Posterior cingulate gyrus (tissue), 11 donors: ENCODE measurements at regions not wholly inside any gene's neighbourhood (a gene's known extent, or its start where the extent isn't known, plus 50 kb on each side); places are given as distances from the start of the nearest gene placed in this dataset.
A peak's percentile ranks its signal among the peaks of the same experiment; 100 is the strongest.
"Not testable (repeated sequence)": the region's sequence is repeated elsewhere in the genome, so short reads cannot be mapped to it uniquely, and the experiment has no call there.

Source experiments
- DNase-seq, 10 donors: peaks; one replicate each; pipeline versions ENCODE4 v3.0.0 to v3.0.0-alpha.2; 2020 to 2021; ENCODE audit warnings: mixed read lengths in 3 of 10
- intact Hi-C: fragments of 100-400 bp; cut with DNase I; formaldehyde crosslinking; loops from one replicate; pipeline ENCODE4 v1.15.1; 2023

DNA sequence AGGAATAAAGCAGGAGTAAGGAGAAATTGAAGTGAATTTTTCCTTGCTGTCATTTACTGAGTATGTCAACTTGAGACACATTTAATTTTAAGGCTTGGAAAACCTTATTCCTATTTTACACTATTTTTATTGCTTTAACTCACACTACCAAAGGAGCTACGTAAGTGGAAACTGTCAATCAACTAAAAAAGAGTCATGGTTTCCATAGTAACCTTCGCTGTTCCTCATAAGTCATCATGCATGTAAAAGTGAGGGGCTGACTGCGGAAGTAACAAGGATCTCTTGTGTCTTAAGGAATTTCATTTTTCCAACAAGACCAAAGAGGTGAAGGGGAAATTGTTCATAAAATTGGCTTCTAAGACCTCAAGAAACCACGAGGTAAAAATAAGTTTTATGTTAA lies 516.2 kb upstream of the CA10 start:
- no peak for DNase-seq

GRCh38 chr17:52673791-52674190 lies 515.3 kb upstream of the CA10 start:
- intact Hi-C loops = no loop called here
- no peak for DNase-seq

More for the DNA sequence above, 516.2 kb upstream of the CA10 start:
- intact Hi-C loops = no loop called here

DNA sequence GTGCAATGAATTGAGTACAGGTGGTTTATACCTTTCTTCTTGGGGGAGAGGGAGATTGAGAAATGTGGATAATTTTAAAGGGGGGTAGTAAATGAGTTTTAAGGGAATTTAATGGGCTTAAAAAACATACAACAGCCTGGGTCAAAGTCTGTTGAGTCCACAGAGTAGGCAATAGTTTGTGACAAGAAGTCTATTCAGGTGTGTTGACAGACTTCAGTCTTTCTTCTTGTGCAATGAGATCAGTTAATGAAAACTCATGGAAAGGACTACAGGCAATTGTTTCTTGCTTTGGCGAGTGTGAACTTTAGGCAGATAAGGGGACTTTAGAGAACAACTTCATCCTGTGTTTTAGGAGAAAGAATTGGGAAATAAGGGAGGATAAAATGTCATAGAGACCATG lies 507.8 kb upstream of the CA10 start:
- DNase-seq = no peak
- intact Hi-C loops = no loop called here

- intact Hi-C loops = no loop called here
- DNase-seq = no peak
Measured at GRCh38 chr17:52660692-52661091, 502.2 kb upstream of the CA10 start.

GRCh38 chr17:52653014-52653413 lies 494.5 kb upstream of the CA10 start:
- intact Hi-C loops = no loop called here
- no peak for DNase-seq

GRCh38 chr17:52648995-52649394 lies 490.5 kb upstream of the CA10 start:
- intact Hi-C loops = no loop called here
- no peak for DNase-seq

DNA sequence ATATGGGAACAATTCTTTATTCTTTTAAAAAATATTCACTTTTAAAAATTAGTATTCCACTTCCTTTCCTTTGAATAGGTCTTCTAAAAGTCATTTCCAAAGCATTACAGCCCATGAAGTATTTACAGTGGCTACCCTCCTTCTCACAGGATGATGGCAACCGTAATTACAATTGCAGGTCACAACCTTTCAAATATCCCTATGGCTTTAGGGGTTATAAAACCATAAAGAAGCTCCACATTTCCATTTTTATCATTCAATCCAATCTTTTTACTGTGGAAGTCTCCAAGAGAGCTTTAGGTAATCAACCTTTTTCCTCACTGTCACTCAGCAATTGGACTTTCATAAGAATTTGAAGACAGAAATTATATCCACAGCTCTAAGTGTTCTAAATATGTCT lies 488.9 kb upstream of the CA10 start:
- no peak for DNase-seq
- intact Hi-C loops = no loop called here

DNA sequence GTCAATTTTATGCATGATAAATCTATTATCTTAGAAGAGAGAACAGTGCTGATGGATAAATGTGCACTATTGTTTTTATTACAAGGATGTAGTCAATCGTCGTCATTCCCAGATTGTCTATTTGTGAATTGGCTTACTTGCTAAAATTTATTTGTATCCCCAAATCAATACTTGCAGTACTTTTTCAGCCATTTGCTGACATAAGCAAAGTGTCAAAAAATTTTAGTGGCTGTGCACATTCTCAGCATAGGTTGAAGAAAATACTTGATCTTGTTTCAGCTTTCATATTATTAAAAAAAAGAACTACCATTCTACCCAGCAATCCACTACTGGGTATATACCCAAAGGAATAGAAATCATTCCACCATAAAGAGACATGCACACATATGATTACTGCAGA lies 477.9 kb upstream of the CA10 start:
- no peak for DNase-seq
- intact Hi-C loops = no loop called here

DNA sequence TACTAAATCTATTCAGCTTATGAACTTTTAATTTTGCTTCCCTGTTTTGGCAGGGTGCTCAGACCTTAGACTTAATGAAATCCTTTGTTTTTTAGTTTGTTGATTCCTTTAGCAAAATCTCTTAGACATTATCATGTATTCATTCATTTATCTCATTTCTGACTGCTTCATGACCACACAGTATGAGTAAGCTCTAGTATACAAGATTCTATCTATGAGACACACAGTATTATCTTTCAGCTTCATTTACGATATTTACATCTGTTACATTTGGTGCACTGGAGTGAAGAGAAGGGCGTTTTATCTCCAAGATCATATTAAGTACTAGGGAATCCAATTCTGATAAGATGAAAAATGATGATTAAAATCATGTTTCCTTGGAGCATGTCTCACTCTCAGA lies 448.1 kb upstream of the CA10 start:
- intact Hi-C loops = no loop called here
- no peak for DNase-seq

- intact Hi-C loops = no loop called here
- no peak for DNase-seq
Measured at GRCh38 chr17:52606098-52606497, 447.6 kb upstream of the CA10 start.

- no peak for DNase-seq
- intact Hi-C loops = no loop called here
Measured at GRCh38 chr17:52604105-52604504, 445.6 kb upstream of the CA10 start.

DNA sequence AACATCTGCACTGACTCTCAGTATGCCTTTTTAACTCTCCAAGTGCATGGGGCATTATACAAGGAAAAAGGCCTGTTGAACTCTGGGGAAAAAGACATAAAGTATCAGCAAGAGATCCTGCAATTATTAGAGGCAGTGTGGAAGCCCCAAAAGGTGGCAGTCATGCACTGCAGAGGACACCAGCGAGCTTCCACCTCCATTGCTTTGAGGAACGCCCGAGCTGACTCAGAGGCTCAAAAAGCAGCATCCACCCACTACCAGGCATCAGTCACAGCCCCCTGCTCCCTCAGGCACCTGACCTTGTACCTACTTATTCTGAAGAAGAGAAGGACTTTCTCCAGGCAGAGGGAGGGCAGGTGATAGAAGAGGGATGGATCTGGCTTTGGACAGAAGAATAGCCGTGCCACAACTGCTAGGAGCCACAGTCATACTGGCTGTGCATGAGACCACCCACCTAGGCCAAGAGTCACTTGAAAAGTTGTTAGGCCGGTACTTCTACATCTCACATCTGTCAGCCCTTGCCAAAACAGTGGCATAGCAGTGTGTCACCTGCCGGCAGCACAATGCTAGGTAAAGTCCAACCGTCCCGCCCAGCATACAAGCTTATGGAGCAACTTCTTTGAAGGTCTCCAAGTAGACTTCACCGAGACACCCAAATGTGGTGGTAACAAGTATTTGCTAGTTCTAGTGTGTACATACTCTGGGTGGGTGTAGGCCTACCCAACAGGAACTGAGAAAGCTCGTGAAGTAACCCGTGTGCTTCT lies 439.1 kb upstream of the CA10 start:
- DNase-seq = peak in 3 of 10 donors; percentile 7 to 81 (median 13)
- intact Hi-C loops = not testable (repeated sequence)

GRCh38 chr17:52594516-52594915 lies 436.0 kb upstream of the CA10 start:
- DNase-seq = no peak
- intact Hi-C loops = no loop called here

- intact Hi-C loops = no loop called here
Measured at GRCh38 chr17:52546990-52547389, 388.5 kb upstream of the CA10 start.

DNA sequence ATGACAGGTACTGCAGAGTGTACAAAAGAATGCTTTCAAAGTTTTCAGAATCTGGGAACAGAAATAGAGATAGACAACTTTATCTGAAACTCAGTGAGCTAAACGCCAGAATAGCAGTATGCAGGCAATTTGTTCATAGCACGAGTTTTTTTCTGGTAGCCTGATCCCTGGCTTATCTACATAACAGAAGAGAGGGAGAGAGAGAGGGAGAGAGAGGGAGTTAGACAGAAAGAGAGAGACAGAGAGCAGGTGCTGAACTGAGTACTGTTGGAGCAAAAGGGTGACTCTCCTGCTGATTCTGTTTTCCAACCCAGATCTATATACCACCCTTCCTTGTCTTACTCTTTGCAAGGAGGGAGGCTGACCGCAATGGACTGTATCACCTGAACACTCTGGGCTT lies 388.0 kb upstream of the CA10 start:
- intact Hi-C loops = no loop called here

More at GRCh38 chr17:52546990-52547389, 388.5 kb upstream of the CA10 start:
- DNase-seq = no peak

GRCh38 chr17:52537421-52537820 lies 378.9 kb upstream of the CA10 start:
- intact Hi-C loops = no loop called here
- DNase-seq = no peak

More for the DNA sequence above, 388.0 kb upstream of the CA10 start:
- DNase-seq = no peak

GRCh38 chr17:52536489-52536888 lies 378.0 kb upstream of the CA10 start:
- intact Hi-C loops = no loop called here
- no peak for DNase-seq

- intact Hi-C loops = no loop called here
- no peak for DNase-seq
Measured at GRCh38 chr17:52532373-52532772, 373.9 kb upstream of the CA10 start.

GRCh38 chr17:52524096-52524637 lies 365.7 kb upstream of the CA10 start:
- intact Hi-C loops = no loop called here
- DNase-seq = no peak

GRCh38 chr17:52517176-52517575 lies 358.7 kb upstream of the CA10 start:
- intact Hi-C loops = no loop called here
- DNase-seq = no peak

DNA sequence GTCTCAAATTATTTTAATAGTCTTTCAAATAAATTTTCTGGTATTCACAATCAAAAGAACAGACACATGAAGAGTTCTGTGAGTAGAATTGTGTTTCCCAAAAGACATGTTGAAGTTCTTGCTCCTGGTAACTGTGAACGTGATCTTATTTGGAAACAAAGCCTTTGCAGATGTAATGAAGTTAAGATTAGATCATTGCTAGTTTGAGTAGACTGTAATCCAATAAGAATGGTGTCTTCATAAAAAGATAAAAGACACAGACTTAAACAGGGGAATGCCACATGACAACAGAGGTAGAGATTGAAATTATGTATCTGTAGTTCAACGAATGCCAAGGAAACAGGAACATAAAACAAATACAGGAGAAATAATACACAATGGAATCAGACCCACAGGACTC lies 357.4 kb upstream of the CA10 start:
- no peak for DNase-seq
- intact Hi-C loops = no loop called here

GRCh38 chr17:52505601-52506000 lies 347.1 kb upstream of the CA10 start:
- DNase-seq = no peak
- intact Hi-C loops = no loop called here

DNA sequence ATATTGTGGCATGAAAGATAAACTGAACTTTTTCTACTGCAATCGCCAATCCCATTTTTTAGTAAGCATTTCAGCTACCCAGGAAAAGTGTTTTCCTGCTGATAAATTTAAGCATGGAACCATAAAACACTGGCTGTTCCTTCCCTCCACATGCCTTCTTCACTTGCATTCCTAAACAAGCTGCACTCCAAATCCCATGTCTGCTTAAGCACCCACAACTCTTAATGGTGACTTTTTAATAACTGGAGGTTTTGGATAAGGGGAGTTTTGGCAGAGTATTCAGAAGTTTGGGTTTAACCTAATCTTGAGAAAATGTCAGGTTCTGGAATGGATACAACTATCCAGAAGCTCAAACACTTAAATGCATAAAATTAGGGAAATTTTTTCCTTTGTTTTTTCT lies 345.6 kb upstream of the CA10 start:
- intact Hi-C loops = no loop called here
- no peak for DNase-seq
